Neural progenitor cell (in vitro differentiated cells): ENCODE measurements at regions not wholly inside any gene's neighbourhood (a gene's known extent, or its start where the extent isn't known, plus 50 kb on each side); places are given as distances from the start of the nearest gene placed in this dataset.

Experiments used
- DNase-seq: peaks from one replicate; pipeline ENCODE4 v3.0.0-alpha.2; 2016; ENCODE audit warnings: low spot score
- H2AFZ ChIP-seq: fragments of 200-600 bp; sonication (generic); replicated peaks from 2 replicates; pipeline ENCODE4 v1.6.1; 2016; ENCODE audit warnings: antibody characterized with exemption
- H3F3A ChIP-seq: fragments of 200-600 bp; sonication (generic); 2 replicates; pipeline ENCODE4 v1.6.1; 2016; ENCODE audit warnings: antibody characterized with exemption, low read depth
- H3K27ac ChIP-seq: fragments of 200-600 bp; sonication (generic); 2 replicates; pipeline ENCODE4 v1.5.1; 2016; ENCODE audit warnings: mild to moderate bottlenecking
- H3K27me3 ChIP-seq: fragments of 200-600 bp; sonication (generic); 2 replicates; pipeline ENCODE4 v1.6.1; 2016; ENCODE audit warnings: mild to moderate bottlenecking, moderate library complexity
- H3K36me3 ChIP-seq: fragments of 200-600 bp; sonication (generic); 2 replicates; pipeline ENCODE4 v1.5.1; 2016
- H3K4me1 ChIP-seq: fragments of 200-600 bp; sonication (generic); 2 replicates; pipeline ENCODE4 v1.6.1; 2016; ENCODE audit warnings: mixed run types
- H3K4me2 ChIP-seq: fragments of 200-600 bp; sonication (generic); 2 replicates; pipeline ENCODE4 v1.6.1; 2016
- H3K4me3 ChIP-seq: fragments of 200-600 bp; sonication (generic); 2 replicates; pipeline ENCODE4 v1.5.1; 2016
- H3K79me2 ChIP-seq: fragments of 200-600 bp; sonication (generic); 2 replicates; pipeline ENCODE4 v1.6.1; 2016; ENCODE audit warnings: low read depth
- H3K9ac ChIP-seq: fragments of 200-600 bp; sonication (generic); 2 replicates; pipeline ENCODE4 v1.6.1; 2016
- H3K9me3 ChIP-seq: fragments of 200-600 bp; sonication (generic); 2 replicates; pipeline ENCODE4 v1.5.1; 2016; ENCODE audit warnings: low read depth
- H4K20me1 ChIP-seq: fragments of 200-600 bp; sonication (generic); 2 replicates; pipeline ENCODE4 v1.6.1; 2016; ENCODE audit warnings: low read depth
- H3K27ac Mint-ChIP-seq: 3 replicates; pipeline ENCODE4 v1.8.0; 2021; ENCODE audit warnings: mixed read lengths
- H3K27me3 Mint-ChIP-seq: 2 replicates; pipeline ENCODE4 v1.8.0; 2022; ENCODE audit warnings: low read depth, mild to moderate bottlenecking, inconsistent platforms, moderate library complexity, mixed read lengths; ENCODE audit not compliant: insufficient read depth
- H3K36me3 Mint-ChIP-seq: 3 replicates; pipeline ENCODE4 v1.8.0; 2021; ENCODE audit warnings: mixed read lengths
- H3K4me1 Mint-ChIP-seq: 3 replicates; pipeline ENCODE4 v1.8.0; 2021; ENCODE audit warnings: mixed read lengths
- H3K4me3 Mint-ChIP-seq: 3 replicates; pipeline ENCODE4 v1.8.0; 2021; ENCODE audit warnings: mild to moderate bottlenecking, moderate library complexity, mixed read lengths
- H3K9me3 Mint-ChIP-seq: 3 replicates; pipeline ENCODE4 v1.8.0; 2020; ENCODE audit warnings: mixed read lengths
- EZH2 ChIP-seq: fragments of 200-600 bp; sonication (generic); IDR thresholded peaks from 2 replicates; pipeline ENCODE4 v1.6.1; 2017; ENCODE audit warnings: antibody characterized with exemption, mild to moderate bottlenecking, moderate library complexity
- EZH2phosphoT487 ChIP-seq: fragments of 200-600 bp; sonication (generic); IDR thresholded peaks from 2 replicates; pipeline ENCODE4 v1.6.1; 2017; ENCODE audit warnings: antibody characterized with exemption
- TF ChIP-seq, protein P1 (sequence below): fragments of 200-600 bp; sonication (generic); IDR thresholded peaks from 2 replicates; pipeline ENCODE4 v1.5.1; 2017; ENCODE audit warnings: antibody characterized with exemption, mild to moderate bottlenecking

DNA sequence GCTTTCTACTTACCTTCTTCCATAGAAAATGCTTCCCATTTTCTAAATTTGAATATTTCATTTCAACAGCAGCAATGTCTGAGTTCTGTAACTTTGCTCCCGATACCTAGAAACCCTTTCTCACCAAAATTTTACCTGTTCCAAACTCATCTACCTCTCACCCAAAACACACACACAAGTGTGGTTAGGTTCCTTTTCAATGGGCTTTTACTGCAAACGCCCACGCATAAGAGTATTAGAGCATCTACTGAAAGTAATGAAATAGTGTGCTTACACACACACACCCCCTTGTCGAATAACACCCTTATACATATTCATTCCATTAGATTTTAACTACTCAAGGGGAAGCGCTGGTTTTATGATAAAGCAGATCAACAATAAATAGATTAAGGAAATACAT, 610.3 kb upstream of the AADAT start:
- Histone ChIP-seq H4K20me1 (no peaks in the 10 kb centered on the region), H3K36me3 (no peaks in the 10 kb centered on the region), H3K9me3 (no peaks in the 10 kb centered on the region), H3K4me1 (peaks cover 5% of the 10 kb centered on the region), H2AFZ (no peak overlapping the region), H3F3A (no peaks in the 10 kb centered on the region), H3K4me2 (no peak overlapping the region), H3K27ac (no peak overlapping the region), H3K9ac (no peak overlapping the region), H3K4me3 (no peak overlapping the region), H3K27me3 (no peaks in the 10 kb centered on the region), H3K79me2 (no peaks in the 10 kb centered on the region)
- no peak for TF ChIP-seq EZH2
- TF ChIP-seq EZH2phosphoT487 = no peak
- TF ChIP-seq, protein P1, sequence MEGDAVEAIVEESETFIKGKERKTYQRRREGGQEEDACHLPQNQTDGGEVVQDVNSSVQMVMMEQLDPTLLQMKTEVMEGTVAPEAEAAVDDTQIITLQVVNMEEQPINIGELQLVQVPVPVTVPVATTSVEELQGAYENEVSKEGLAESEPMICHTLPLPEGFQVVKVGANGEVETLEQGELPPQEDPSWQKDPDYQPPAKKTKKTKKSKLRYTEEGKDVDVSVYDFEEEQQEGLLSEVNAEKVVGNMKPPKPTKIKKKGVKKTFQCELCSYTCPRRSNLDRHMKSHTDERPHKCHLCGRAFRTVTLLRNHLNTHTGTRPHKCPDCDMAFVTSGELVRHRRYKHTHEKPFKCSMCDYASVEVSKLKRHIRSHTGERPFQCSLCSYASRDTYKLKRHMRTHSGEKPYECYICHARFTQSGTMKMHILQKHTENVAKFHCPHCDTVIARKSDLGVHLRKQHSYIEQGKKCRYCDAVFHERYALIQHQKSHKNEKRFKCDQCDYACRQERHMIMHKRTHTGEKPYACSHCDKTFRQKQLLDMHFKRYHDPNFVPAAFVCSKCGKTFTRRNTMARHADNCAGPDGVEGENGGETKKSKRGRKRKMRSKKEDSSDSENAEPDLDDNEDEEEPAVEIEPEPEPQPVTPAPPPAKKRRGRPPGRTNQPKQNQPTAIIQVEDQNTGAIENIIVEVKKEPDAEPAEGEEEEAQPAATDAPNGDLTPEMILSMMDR = no peak
- Mint-ChIP-seq H3K27me3 (no peaks in the 10 kb centered on the region), H3K4me3 (no peak overlapping the region), H3K9me3 (no peaks in the 10 kb centered on the region), H3K27ac (no peak overlapping the region), H3K36me3 (no peaks in the 10 kb centered on the region), H3K4me1 (no peaks in the 10 kb centered on the region)
- DNase-seq = no peak

DNA sequence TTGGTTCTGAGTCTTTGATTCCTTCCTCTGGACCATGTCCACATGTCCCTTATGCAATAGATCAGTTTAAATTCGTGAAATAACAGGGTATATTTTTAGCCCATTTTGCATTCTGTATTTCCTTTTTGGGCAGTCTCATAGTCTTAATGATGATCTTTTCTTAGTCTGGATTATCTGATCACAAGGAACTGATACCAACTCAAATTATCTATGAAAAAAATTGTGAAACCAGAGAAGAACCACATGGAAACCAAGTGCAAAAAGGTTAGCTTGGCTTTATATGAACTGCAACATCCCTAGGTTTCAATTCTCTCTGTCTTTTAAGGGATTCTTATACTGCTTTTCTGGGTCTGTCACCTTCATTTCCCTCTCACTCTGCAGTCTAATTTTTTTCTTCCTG, 608.6 kb upstream of the AADAT start:
- no peaks in the 10 kb centered on the region for H3K27me3 ChIP-seq
- no peaks in the 10 kb centered on the region for H3K36me3 Mint-ChIP-seq
- TF ChIP-seq, protein P1 = no peak
- TF ChIP-seq EZH2phosphoT487 (no peak), EZH2 (no peak)
- H3K9me3 Mint-ChIP-seq = no peaks in the 10 kb centered on the region
- H4K20me1 ChIP-seq = no peaks in the 10 kb centered on the region
- no peak for DNase-seq
- no peaks in the 10 kb centered on the region for H3K36me3 ChIP-seq
- H3K9ac ChIP-seq = no peak overlapping the region
- H2AFZ ChIP-seq = no peak overlapping the region
- peaks cover 8% of the 10 kb centered on the region for H3K4me1 ChIP-seq
- H3K27ac ChIP-seq = no peak overlapping the region
- no peak overlapping the region for H3K27ac Mint-ChIP-seq
- H3K79me2 ChIP-seq = no peaks in the 10 kb centered on the region
- no peaks in the 10 kb centered on the region for H3K27me3 Mint-ChIP-seq
- no peaks in the 10 kb centered on the region for H3F3A ChIP-seq
- no peak overlapping the region for H3K4me2 ChIP-seq
- H3K4me1 Mint-ChIP-seq = no peaks in the 10 kb centered on the region
- no peak overlapping the region for H3K4me3 ChIP-seq
- no peak overlapping the region for H3K4me3 Mint-ChIP-seq
- H3K9me3 ChIP-seq = no peaks in the 10 kb centered on the region

DNA sequence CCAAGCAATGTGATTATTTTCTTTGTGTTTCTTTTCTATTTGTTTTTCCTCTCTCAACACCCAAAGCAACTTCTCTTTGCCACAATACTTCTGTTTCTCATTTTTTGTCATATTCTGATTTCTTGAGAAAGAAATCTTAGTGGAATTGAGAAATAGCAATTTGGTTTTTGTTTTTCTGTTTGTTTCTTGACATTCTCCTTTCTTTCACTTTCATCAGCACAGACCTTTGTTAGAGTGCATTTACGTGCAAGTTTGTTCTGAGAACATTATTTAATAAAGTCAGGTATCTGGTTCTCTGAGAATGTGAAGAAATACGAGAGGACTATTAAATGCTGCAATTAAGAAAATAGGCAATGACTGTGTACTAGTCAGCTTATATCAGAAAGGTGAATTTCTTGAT, 608.1 kb upstream of the AADAT start:
- no peak for DNase-seq
- Mint-ChIP-seq H3K27ac (no peak overlapping the region), H3K4me1 (no peaks in the 10 kb centered on the region), H3K27me3 (no peaks in the 10 kb centered on the region), H3K4me3 (no peak overlapping the region), H3K9me3 (no peaks in the 10 kb centered on the region), H3K36me3 (no peaks in the 10 kb centered on the region)
- Histone ChIP-seq H3K4me2 (no peak overlapping the region), H4K20me1 (no peaks in the 10 kb centered on the region), H3K4me3 (no peak overlapping the region), H3K36me3 (no peaks in the 10 kb centered on the region), H3K27ac (no peak overlapping the region), H3K4me1 (peaks cover 8% of the 10 kb centered on the region), H2AFZ (no peak overlapping the region), H3K27me3 (no peaks in the 10 kb centered on the region), H3K9ac (no peak overlapping the region), H3K9me3 (no peaks in the 10 kb centered on the region), H3F3A (no peaks in the 10 kb centered on the region), H3K79me2 (no peaks in the 10 kb centered on the region)
- TF ChIP-seq EZH2phosphoT487 = no peak
- TF ChIP-seq, protein P1 = no peak
- TF ChIP-seq EZH2 = no peak

DNA sequence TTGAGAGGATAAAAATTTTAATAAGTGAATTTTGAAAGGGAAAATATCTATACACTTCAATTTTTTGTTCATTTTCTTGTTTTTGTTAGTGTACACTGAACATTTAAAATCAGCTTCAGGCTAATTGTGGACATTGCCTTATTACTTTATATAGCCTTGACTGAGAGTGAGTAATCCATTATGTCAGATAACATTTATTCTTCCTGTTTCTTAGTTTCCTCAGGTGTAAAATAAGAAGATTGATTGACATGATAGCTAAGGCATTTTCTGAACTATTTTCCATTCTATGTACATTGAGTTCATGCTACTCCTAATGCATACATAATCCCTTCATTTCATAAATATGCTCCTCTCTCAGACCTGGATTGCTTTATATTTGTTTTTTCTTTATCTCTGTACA, 607.3 kb upstream of the AADAT start:
- Mint-ChIP-seq H3K9me3 (no peaks in the 10 kb centered on the region), H3K27ac (no peak overlapping the region), H3K4me3 (no peak overlapping the region), H3K36me3 (no peaks in the 10 kb centered on the region), H3K4me1 (no peaks in the 10 kb centered on the region), H3K27me3 (no peaks in the 10 kb centered on the region)
- Histone ChIP-seq H3F3A (no peaks in the 10 kb centered on the region), H3K79me2 (no peaks in the 10 kb centered on the region), H3K4me2 (no peak overlapping the region), H3K36me3 (no peaks in the 10 kb centered on the region), H4K20me1 (no peaks in the 10 kb centered on the region), H2AFZ (no peak overlapping the region), H3K4me3 (no peak overlapping the region), H3K27me3 (no peaks in the 10 kb centered on the region), H3K27ac (no peak overlapping the region), H3K9ac (no peak overlapping the region), H3K4me1 (peaks cover 8% of the 10 kb centered on the region), H3K9me3 (no peaks in the 10 kb centered on the region)
- TF ChIP-seq, protein P1 = no peak
- no peak for TF ChIP-seq EZH2
- DNase-seq = no peak
